GM19395 (cell line): ENCODE measurements at regions not wholly inside any gene's neighbourhood (a gene's known extent, or its start where the extent isn't known, plus 50 kb on each side); places are given as distances from the start of the nearest gene placed in this dataset.

Experiments used
- ATAC-seq: cut with Tn5 transposase; IDR thresholded peaks from one replicate; pipeline ENCODE4 v1.9.1; 2021; ENCODE audit warnings: mild to moderate bottlenecking, moderate library complexity; ENCODE audit not compliant: unreplicated experiment

DNA sequence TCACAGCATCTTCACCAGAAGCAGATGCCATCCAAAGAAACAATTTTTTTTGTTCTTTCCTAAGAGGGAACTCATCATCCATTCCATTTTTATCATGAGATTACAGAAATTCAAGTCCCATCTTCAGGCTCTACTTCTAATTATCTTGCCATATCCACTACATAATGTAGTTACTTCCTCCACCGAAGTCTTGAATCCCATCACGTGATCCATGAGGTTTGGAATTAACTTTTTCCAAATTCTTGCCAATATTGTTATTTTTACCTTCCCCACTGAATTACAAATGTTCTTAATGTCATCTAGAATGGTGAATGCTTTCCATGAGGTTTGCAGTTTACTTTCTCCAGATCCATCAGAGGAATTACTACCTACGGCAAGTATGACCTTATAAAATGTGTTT is 1014.7 kb upstream of the LRRN3 start:
- no peak for ATAC-seq

DNA sequence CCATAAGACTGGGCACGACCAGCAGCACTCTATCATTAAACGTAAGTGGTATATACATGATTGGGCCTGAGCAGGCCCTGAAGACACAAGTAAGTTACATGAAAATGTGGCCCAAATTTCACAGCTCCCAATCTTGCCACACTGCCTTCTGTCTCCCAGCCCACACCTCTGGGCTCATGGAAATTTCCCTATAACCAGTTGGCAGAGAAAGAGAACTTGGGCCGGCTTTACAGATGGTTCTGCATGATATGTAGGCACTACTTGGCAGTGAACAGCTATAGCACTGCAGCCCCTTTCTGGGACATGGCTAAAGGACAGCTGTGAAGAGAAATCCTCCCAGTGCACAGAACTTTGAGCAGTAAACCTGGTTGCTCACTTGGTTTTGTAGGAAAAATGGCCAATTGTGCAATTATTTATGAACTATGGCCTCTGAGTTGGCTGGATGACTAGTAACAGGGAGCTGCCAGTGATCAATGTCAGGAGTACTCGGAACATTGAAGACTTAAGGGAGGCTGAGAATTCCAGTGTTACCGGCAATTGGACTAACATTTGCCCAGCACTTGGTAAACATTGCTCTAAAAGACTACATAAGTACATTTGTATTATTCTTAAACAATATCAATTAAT is 1006.6 kb upstream of the LRRN3 start:
- no peak for ATAC-seq

- ATAC-seq, result no peak
Observed at GRCh38 chr7:110090110-110090820, 1000.7 kb upstream of the LRRN3 start.

GRCh38 chr7:110095372-110096052 is 995.4 kb upstream of the LRRN3 start:
- no peak for ATAC-seq

DNA sequence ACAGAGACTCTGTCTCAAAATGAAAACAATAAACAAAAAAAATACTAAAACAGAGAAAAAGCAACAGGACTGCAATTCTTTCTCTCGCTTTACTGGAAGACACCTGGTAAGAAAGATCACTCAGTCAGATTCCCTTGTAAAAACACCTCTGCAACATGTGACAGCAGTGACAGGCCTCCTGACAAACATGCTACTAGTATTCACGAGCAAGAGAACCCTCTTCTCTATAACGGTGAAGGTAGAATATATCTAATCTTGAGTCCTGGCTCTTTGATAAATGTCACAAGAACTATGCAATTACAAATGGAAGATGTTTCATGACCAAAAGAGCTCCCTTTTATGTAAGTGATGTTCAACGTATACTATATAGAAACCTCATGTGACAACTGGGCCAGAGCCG is 986.7 kb upstream of the LRRN3 start:
- no peak for ATAC-seq

- ATAC-seq, result no peak
Observed at GRCh38 chr7:110105307-110105706, 985.6 kb upstream of the LRRN3 start.

DNA sequence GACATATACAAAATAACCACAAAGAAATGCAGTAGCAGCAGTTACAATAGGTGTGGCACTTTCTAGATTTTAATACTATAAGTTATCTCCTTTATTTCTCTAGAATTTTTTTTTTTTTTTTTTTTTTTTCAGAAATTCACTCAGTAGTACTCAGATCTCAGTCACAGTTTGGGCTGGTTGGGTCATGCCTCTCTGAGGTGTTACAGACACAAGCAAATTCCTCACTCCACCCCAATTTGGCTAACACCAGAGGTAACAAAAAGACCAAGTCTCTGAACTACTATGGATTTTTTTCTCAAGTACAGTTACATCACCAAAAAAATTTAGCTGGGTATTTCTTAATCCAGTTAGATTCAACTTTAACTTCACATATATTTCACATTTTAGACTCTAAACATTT is 985.1 kb upstream of the LRRN3 start:
- ATAC-seq, result no peak

- no peak for ATAC-seq
Observed at GRCh38 chr7:110119883-110120581, 970.9 kb upstream of the LRRN3 start.

DNA sequence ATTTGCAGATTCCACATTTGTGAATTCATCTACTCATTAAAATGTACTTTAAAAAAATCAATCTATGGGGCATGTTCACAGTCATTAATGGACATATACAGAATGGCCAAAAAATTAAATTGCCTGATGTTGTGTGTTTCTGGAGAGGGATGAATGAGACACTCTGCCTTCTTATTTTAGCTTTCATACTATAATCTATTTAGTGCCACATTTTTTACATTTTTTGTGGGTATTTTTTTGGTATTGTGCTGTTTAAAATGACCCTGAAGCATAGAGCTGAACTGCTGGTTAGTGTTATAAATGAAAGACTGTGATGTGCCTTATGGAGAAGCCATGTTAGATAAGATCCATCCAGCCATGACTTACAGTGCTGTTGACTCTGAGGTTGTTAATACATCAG is 961.8 kb upstream of the LRRN3 start:
- ATAC-seq, result no peak

GRCh38 chr7:110130669-110131068 is 960.3 kb upstream of the LRRN3 start:
- ATAC-seq, result no peak

DNA sequence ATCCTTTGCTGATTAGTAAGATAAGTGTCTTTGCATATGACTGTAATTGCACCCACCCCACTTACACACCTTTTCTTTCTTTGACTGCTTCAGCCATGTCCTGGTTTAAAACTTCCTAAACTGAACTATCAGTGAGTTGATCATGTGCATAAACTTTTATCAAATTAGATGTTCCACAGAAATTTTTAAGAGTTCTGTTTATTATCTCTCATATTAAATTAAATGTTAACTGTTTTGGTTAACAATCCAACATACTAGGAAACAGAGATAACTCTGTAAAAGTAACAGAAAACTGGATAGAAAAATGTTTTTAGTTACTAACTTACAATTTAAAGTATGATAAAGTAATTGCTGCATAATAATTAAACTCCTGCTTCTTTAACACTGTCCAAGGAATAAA is 959.6 kb upstream of the LRRN3 start:
- no peak for ATAC-seq

DNA sequence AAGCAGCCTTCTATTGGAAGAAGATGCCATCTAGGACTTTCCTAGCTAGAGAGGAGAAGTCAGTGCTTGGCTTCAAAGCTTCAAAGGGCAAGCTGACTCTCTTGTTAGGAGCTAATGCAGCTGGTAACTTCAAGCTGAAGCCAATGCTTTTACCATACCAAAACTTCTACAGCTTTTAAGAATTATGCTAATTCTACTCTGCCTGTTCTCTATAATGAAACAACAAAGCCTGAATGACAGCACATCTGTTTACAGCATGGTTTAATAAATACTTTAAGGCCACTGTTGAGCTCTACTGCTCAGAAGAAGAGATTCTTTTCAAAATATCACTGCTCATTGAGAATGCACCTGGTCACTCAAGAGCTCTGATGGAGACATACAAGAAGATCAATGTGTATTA is 951.9 kb upstream of the LRRN3 start:
- ATAC-seq, result no peak

- no peak for ATAC-seq
Observed at GRCh38 chr7:110142939-110143526, 947.9 kb upstream of the LRRN3 start.

GRCh38 chr7:110144599-110144998 is 946.3 kb upstream of the LRRN3 start:
- no peak for ATAC-seq

DNA sequence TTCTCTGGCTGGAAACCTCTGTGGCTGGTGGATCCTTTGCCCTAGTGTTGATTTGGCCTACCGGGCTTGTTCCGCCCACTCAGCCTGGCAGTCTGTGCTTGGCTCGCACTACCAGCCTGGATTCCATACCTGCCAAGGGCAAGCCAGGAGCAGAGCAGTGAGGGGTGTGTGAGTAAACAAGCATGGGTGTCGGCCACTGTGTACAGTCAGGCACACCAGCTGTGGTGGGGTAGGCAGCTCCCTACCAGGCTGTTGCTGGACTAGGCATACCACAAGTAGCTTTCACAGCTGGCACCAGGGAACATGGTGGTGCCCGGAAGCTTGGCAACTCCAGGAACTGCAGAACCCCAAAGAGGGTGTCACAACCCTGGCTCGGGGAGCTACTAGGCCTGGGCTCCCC is 942.9 kb upstream of the LRRN3 start:
- ATAC-seq, result no peak

GRCh38 chr7:110153222-110153621 is 937.7 kb upstream of the LRRN3 start:
- ATAC-seq, result no peak

- no peak for ATAC-seq
Observed at GRCh38 chr7:110156511-110156910, 934.4 kb upstream of the LRRN3 start.

- ATAC-seq, result no peak
Observed at GRCh38 chr7:110157631-110158362, 933.1 kb upstream of the LRRN3 start.

- ATAC-seq, result no peak
Observed at GRCh38 chr7:110168010-110168409, 922.9 kb upstream of the LRRN3 start.

GRCh38 chr7:110170841-110171240 is 920.1 kb upstream of the LRRN3 start:
- no peak for ATAC-seq

DNA sequence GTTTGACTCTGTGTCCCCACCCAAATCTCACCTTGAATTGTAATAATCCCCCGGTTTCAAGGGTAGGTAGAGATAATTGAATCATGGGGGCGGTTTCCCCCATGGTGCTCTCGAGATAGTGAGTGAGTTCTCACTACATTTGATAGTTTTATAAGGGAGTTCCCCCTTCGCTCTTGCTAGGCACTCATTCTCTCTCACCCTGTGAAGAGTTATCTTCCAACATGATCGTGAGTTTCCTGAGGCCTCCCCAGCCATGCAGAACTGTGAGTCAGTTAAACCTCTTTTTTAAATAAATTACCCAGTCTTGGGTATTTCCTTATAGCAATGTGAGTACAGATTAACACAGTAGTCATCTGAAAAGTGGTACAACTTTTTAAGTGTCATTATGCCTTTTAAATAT is 913.5 kb upstream of the LRRN3 start:
- ATAC-seq, result no peak
